Ishikawa (cell line): ENCODE measurements at regions not wholly inside any gene's neighbourhood (a gene's known extent, or its start where the extent isn't known, plus 50 kb on each side); places are given as distances from the start of the nearest gene placed in this dataset.

Experiments used
- CEBPB ChIP-seq: IDR thresholded peaks from 2 replicates; pipeline ENCODE4 v1.6.1; 2012
- CREB1 ChIP-seq: IDR thresholded peaks from 2 replicates; pipeline ENCODE4 v1.6.1; 2012; ENCODE audit warnings: low read depth
- EGR1 ChIP-seq: IDR thresholded peaks from 2 replicates; pipeline ENCODE4 v1.6.1; 2012
- EP300 ChIP-seq: IDR thresholded peaks from 2 replicates; pipeline ENCODE4 v1.6.1; 2012; ENCODE audit warnings: borderline replicate concordance
- FOXM1 ChIP-seq: IDR thresholded peaks from 2 replicates; pipeline ENCODE4 v1.6.1; 2012; ENCODE audit warnings: low read depth, borderline replicate concordance
- MAX ChIP-seq: IDR thresholded peaks from 2 replicates; pipeline ENCODE4 v1.6.1; 2012
- NFIC ChIP-seq: IDR thresholded peaks from 2 replicates; pipeline ENCODE4 v1.6.1; 2012
- RAD21 ChIP-seq: IDR thresholded peaks from 2 replicates; pipeline ENCODE4 v1.6.1; 2012; ENCODE audit warnings: low read depth
- REST ChIP-seq: IDR thresholded peaks from 2 replicates; pipeline ENCODE4 v1.6.1; 2012; ENCODE audit warnings: low read depth, mild to moderate bottlenecking
- TAF1 ChIP-seq: IDR thresholded peaks from 2 replicates; pipeline ENCODE4 v1.6.1; 2012; ENCODE audit warnings: low read depth, mild to moderate bottlenecking
- TCF12 ChIP-seq: IDR thresholded peaks from 2 replicates; pipeline ENCODE4 v1.6.1; 2012; ENCODE audit warnings: low read depth
- TEAD4 ChIP-seq: IDR thresholded peaks from 2 replicates; pipeline ENCODE4 v1.6.1; 2012
- USF1 ChIP-seq: IDR thresholded peaks from 2 replicates; pipeline ENCODE4 v1.6.1; 2012
- YY1 ChIP-seq: IDR thresholded peaks from 2 replicates; pipeline ENCODE4 v1.6.1; 2012; ENCODE audit warnings: low read depth
- ZBTB7A ChIP-seq: IDR thresholded peaks from 2 replicates; pipeline ENCODE4 v1.6.1; 2012; ENCODE audit warnings: low read depth

DNA sequence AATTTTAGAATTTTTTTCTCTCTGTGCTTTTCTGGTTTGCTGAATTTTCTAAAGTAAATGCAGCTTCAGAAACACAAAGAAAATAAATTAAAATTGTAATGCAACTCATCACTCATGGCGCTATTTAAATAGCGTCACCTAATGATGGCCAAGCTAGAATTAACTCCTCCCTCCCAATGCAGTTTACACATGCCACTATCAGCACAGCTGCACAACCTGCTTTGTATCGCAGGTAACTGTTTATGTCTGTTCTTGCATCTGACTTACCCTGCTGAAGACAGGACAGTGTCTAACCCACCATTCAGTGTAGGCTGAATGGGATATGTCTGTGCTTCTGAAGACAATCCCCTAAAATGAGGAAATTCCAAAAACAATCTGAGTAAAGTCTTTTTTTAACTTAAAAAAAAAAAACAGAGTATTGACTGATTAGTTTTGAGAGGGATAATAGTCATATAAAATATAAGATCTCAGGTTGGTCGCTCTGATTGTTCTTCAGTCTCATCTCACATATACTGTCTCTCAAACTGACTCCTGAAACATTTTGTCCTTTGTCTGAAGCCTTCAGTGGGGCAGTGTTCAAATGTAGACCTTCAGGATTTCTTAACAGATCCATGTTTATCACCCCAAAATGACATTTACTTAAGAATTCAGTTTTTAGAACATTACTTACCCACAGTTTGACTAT lies 271.4 kb downstream of the ZEB2 start:
- TF ChIP-seq MAX (no peak), EP300 (no peak), YY1 (no peak), EGR1 (no peak), USF1 (no peak), CREB1 (no peak), TCF12 (no peak)

GRCh38 chr2:144244938-144245337 lies 275.0 kb downstream of the ZEB2 start:
- no peak for TF ChIP-seq REST

GRCh38 chr2:144242311-144242710 lies 277.6 kb downstream of the ZEB2 start:
- no peak for TF ChIP-seq FOXM1
- no peak for TF ChIP-seq RAD21
- no peak for TF ChIP-seq USF1
- no peak for TF ChIP-seq YY1

GRCh38 chr2:144241801-144242200 lies 278.1 kb downstream of the ZEB2 start:
- TF ChIP-seq TCF12 (no peak), CREB1 (no peak), YY1 (no peak), CEBPB (no peak)

DNA sequence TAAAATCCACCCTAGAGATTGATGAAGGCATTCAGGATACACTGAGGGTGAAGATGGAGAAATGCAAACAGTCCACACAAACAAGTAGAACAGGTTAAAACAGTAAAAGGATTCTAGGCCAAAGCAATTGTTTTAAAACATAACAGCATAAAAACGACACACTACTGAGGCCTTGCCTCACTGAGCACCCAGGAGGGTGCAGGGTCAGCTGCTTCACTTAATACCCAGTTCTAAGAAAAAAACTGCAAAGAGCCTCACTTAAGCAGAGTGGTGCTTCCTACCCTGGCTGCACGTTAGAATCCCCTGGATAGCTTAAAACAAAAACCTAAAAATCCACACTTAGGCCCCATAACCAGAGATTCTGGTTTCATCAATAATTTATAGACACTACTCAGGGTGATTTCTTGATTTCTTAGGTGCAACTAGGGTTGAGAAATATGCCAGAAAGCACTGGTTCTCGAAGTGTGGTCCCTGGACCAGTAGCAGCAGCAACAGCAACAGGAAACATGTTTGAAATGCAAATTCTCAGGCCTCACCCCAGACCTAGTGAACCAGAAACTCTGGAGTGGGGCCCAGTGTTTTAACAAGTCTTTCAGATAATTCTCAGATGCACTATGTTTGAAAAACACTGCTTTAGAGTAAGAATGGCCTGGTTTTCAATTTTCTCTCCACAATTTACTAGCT lies 279.1 kb downstream of the ZEB2 start:
- peak; percentile 58; the same call in 1 of the 2 replicates for TF ChIP-seq EP300
- TF ChIP-seq NFIC = peak; percentile 24; the same call in 1 of the 2 replicates
- TF ChIP-seq CREB1 = no peak
- no peak for TF ChIP-seq REST
- TF ChIP-seq RAD21 = no peak
- TF ChIP-seq FOXM1 = peak; percentile 92
- TF ChIP-seq MAX = no peak; the same call in 1 of the 2 replicates
- TF ChIP-seq EGR1 = no peak
- TF ChIP-seq TEAD4 = no peak
- peak; percentile 30; the same call in 1 of the 2 replicates for TF ChIP-seq CEBPB
- TF ChIP-seq TCF12 = peak; percentile 54; the same call in 1 of the 2 replicates
- no peak for TF ChIP-seq YY1
- TF ChIP-seq ZBTB7A = no peak
- peak; percentile 25; the same call in 1 of the 2 replicates for TF ChIP-seq USF1
- TF ChIP-seq TAF1 = no peak

GRCh38 chr2:144239726-144240125 lies 280.2 kb downstream of the ZEB2 start:
- TF ChIP-seq ZBTB7A (no peak), TEAD4 (no peak), TAF1 (no peak), REST (no peak), MAX (no peak), USF1 (no peak), EP300 (no peak), YY1 (no peak), CREB1 (no peak), EGR1 (no peak), CEBPB (no peak), NFIC (no peak), TCF12 (no peak), RAD21 (no peak), FOXM1 (no peak)
